GM19395 (cell line): ENCODE measurements at regions not wholly inside any gene's neighbourhood (a gene's known extent, or its start where the extent isn't known, plus 50 kb on each side); places are given as distances from the start of the nearest gene placed in this dataset.
"Not testable (repeated sequence)": the region's sequence is repeated elsewhere in the genome, so short reads cannot be mapped to it uniquely, and the experiment has no call there.

Experiments used
- ATAC-seq: cut with Tn5 transposase; IDR thresholded peaks from one replicate; pipeline ENCODE4 v1.9.1; 2021; ENCODE audit warnings: mild to moderate bottlenecking, moderate library complexity; ENCODE audit not compliant: unreplicated experiment

DNA sequence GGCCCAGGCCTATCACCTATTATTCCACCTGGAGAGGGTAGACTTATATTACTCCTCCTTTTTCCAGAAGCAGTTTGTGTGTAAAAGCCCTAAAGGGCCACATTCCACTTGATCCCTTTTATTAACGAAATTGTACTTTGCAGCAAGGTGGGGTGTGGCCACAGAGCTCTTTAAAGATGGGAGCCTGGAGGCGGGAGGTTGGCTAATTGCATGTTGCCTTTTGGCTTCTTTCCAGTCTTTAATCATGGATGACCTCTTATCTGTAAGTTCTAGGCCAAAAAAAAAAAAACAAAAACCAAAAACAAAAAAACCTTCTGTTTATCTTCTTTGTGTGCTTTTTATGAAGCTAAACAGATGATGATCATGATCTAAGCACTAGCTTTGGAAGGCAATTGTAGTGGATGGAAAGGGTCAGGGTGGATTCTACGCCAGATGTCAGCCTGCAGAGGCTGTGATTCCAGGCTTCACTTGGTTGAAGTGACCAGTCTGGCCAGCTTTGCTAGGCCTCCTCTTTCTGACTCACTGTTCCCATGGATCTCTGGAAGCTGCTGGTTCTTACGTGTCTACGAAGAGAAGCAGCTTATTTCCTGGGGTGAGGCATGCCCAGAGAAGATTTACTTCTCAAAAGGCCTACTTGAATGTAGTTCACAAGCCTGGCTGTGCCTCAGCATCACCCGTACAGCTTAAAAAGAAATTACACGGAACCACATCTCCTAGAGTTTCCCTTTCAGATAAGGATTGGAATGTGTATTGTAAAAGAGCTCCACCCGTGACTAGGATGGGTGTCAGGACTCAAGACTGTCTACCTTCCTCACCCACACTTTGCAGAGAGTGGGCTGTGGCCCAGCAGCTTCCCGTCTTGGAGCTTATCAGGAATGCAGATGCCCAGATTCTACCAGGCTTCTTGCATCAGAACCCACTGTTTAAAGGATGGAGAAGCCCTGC lies 330.9 kb upstream of the C2CD4B start:
- no peak for ATAC-seq

DNA sequence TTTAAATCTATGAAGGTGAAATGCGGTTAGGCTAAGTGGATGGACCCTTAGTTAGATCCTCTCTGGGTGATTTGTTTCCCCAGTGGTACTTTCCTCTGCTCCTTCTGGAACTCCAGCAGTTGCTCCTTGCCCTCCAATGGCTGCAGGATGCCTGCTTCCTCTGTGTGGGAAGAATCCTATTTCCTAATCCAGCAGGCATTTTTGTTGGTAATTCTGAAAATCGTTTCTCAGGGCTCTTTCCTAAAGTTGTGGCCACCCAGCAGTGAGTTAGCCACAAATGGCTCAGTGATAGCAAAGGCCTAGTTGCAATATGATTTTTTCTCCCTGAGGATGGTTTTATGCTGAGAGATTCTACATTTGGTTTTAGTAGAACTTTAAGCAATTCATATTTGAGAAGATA lies 332.3 kb upstream of the C2CD4B start:
- no peak for ATAC-seq

DNA sequence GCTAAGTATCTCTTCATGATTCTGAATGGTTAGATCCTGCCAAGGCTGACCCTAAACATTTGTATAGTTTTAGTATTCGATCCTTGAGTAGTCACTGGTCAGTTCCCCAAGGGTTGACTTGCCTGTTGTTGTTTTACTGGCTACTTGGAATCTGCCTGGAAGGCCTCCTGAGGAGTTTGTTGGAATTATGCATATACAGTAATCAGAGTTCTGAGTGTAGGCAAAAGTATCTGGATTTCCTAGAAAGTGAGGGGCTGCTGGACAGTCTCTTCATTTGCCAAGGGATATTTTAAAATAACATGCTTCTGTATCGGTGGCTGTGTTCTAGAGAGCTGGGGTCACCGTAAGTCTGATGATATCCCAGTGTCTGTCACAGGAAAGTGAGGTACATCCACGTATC lies 333.2 kb upstream of the C2CD4B start:
- ATAC-seq = no peak

DNA sequence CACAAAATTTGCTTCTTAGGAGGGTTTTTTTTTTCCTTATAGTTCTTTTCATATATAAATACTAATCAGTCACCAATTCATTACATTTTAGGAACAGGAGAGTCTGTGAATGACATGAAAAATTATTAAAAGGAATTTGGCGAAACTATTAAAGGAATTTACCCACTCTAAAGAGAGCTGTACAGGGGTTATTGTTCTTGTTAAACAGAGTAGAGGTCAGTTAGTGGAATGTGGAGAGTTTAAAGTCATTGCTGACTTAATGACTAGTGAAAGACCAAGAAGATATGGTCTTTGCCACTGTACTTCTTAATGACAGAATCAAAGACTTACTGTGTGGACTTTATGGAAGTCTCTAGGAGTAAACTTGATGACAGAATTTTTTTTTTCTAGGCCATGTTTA lies 333.6 kb upstream of the C2CD4B start:
- ATAC-seq = no peak

DNA sequence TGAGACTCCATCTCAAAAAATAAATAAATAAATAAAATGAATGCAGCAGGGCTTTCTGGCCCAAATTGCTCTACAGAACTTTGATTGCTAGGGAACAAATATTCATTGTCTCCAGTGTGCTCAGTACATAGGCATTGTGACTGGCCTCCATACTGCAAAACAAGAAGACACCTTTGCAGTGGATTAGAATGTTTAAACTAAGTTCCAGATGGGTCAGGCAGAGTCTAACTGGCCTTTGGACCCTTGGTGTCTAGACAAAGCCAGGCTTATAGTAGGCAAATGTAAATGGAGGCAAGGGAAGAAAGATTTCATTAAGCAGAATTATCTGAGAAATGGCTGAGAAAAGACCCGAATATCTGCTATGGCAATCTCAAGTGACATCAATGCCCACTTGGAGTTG lies 335.2 kb upstream of the C2CD4B start:
- ATAC-seq = no peak

DNA sequence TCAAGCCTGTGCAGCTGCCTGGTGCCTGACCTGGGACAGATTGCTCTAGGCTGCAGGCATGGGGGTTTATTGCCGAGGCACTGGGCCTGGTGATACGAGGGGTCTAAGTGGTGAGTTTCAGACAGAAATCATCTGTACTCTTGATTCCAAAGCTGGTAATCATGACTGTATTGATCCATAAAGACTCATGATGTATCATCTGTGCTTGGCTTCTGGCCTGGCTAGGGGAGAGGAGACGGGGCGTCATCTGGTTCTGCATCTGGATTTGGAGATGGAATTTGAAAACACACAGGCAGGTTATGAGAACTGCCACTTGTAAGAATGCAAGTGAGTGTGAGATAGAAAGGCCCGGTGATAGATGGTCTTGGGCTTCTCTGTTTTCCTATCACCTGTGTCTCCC lies 337.4 kb upstream of the C2CD4B start:
- ATAC-seq = no peak

DNA sequence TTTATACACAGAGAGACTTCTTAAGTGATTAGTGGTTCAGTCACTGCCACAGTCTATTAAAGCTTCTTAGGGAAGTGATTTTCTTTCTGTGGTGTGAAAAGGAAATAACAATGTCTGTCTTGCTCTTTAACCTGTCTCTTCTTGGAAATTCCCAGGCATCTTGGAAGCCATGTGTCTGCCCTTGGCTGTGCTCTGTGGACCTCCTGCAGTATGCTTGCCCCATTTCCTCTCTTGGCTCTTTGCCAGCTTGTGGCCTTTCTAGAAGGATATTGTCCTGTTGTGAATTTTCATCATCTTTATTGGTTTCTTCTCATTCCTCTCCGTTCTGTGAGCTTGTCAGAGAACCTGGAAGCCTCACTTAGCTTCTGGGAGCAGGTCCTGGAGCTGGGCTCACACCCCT lies 338.4 kb upstream of the C2CD4B start:
- no peak for ATAC-seq

DNA sequence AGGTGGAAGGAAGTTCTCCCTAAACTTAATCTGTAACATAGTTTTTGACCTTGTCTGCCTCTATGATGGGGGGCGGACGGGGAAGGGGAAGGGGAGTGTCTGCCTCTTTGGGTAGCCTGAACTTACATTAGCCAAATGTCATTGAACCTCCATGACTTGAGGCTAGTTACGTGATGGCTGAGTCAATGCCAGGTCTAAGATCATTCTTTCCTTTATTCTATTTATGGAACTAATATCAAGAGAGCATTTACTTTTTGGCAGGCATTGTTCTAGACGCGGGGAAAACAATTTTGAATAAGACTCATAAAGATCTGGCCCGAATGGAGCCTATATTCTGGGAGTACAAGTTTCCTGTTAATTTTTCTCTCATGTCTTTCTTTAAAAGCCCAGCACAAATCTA lies 340.7 kb upstream of the C2CD4B start:
- ATAC-seq = no peak

DNA sequence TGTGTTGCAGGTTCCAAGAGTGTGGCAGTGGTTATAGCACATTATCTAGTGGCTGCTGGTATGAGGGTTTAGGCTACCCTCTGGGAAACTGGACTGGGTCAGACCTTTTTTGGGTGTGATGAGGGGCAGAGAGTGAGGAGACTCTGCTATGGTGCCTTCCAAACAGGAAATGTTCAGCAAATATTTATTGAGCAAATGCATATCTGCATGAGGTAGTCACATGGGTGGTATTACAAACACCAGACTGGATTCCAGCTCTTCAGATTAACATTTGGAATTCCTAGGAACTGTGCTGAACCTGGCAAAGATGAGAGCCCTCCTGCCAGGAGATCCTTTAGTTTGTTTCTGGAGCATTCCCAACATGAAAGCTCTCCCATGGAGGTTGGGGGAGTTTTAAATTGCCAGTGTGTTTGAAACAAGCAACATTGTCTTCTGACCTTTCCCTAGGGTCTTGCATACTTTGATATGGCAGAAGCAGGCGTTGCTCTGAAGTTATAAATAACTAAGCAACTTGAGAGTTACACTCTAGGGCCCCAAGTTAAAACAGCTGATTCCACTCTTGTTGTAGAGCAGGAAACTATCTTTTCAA lies 341.2 kb upstream of the C2CD4B start:
- no peak for ATAC-seq

DNA sequence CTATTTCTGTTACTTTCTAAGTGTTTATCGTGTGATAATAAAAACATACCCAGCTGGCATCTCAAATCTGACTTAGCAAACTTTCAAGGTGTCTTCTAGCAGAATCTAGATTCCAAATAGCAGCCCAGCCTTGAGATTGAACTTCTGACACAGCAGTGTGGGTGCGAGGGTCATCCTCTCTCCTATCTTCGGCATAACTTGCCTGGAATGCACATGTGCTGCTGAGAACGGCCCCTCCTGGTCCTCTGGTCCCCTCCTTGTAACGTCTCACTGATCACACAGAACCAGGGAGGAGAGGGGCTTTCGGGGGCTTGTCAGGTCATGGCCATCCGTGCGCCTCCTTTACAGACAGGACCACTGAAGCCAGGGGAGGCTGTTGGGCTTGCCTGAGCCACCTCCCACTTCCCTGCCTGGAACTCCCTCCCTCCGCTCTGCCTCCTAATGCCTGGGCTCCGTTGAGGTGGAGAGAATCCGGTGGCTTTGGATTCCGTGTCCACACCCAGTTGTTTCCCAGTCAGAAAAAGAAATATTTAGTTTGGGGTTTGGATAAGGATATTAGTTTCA lies 344.4 kb upstream of the C2CD4B start:
- no peak for ATAC-seq

DNA sequence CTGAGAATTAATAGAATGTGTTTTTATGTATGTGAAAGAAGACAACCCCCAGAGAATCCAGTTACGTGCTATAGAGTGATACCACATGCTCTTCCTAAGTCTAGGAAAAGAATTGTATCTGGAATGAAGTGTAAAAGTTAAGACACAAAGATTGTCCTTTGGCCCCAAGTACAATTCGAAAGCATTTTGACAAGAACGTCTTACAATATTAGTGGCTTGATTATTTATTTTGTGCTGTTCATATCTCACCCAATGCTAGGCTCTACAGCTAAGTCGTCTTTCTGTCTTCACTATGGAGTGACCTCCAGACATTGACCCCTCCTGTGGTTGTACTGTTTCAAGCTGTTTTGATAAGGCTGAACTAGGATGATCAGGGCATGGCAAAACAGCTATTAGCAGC lies 345.7 kb upstream of the C2CD4B start:
- ATAC-seq = no peak

DNA sequence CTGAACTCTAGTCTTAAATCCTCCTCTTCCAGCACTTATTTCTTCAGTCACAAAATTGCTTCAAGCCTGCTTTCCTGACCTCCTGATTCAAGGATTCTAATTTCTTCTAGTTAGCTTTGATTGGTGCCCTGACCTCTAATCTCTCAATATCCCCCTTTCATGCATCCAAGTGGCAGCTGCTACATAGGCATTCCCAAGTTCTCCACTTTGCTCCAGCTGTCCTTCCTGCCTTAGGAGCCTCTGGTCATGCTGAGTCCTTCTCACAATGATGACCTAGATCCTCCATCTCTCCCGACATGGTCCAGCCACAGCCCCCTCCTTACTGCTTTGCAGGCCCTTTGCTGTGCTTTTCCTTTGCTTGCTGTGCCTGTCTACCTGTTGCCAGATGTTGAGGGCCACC lies 347.8 kb upstream of the C2CD4B start:
- ATAC-seq = no peak

DNA sequence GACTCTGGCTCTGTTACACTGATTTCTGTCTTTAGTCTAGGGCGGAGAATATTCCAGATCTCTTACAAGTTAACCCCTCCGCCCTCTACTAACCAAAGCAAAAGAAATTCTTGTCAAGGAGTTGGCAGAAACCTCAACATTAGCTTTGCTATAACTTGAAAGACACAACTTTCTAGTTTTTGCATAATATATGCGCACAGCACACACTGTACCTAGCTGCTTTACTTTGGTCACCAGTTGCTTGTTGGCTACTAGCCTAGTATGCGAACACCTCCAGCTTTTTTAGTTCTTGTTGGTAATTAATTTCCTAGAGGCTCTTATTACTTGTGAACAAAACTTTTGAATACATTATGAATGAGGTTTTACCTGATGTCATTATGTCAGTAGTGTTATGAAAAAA lies 348.8 kb upstream of the C2CD4B start:
- ATAC-seq = no peak

DNA sequence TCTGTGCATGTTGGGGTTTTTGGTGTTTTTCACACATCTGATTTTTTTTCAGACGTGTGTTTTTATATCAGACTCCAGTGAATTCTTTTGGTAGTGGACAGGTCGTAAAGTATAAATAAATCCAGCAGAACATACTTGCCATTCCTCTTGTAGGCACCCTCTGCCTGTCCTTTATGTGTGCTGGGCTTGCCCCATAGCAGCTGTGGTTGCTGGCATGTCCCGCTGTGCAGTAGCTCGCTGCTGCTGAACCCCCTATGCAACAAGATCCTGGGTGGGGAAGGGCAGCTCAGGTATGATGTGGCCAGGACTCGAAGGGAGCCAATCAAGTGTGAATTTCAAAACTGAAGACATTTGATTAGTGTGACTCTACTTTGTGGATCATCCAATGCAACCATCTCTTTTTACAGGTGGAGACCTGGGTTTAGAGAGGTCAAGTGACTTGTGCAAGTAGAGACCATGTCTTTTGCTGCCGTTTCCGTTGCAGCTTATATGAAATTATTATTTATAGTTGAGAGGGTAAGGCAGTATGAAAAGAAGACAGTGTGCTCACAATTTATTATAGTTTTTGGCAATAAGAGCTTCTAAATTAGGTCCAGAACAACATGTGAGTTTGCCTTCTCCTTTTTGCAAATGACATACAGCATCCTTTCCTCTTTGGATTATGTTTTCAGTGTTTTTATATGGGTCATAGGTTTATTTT lies 350.8 kb upstream of the C2CD4B start:
- ATAC-seq = no peak

DNA sequence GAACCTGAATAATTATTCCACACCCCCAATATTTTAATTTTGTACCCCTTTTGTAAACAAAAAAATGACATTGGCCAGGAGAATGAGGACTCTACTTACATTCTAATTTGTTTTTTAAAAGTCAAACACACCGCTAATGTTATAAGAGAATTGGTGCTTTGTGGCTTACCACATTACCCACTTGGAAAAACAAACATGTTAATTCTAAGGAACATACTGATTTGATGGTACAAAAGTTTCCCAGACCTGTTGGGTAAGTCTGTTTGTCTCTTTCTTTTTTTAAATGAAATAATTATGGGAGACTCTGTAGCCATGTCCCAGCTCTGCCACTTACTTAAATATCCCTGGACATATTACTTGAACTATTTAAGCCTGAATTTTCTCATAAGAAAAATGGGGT lies 352.5 kb upstream of the C2CD4B start:
- ATAC-seq = no peak

DNA sequence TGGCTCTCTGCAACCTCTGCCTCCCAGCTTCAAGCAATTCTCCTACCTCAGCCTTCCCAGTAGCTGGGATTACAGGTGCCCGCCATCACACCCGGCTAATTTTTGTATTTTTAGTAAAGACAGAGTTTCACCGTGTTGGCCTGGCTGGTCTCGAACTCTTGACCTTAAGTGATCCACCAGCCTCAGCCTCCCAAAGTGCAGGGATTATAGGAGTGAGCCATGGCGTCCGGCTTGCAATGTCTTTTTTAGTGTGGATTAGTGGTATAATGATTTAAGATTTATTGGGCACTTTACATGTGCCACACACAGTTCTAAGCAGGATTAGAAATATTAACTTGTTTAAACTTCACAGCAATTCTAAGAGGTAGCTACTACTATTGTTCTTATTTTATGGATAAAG lies 353.6 kb upstream of the C2CD4B start:
- ATAC-seq = not testable (repeated sequence)

DNA sequence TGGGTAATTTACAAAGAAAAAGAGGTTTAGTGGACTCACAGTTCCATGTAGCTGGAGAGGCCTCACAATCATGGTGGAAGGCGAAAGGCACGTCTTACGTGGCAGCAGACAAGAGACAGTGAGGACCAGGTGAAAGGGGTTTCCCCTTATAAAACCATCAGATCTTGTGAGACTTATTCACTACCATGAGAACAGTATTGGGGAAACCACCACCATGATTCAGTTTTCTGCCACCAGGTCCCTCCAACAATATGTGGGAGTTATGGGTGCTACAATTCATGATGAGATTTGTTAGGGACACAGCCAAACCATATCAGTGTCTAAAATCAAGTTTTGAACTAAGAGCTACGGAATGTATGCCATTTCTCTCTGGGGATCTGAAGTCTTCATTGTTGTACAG lies 354.8 kb upstream of the C2CD4B start:
- ATAC-seq = no peak

DNA sequence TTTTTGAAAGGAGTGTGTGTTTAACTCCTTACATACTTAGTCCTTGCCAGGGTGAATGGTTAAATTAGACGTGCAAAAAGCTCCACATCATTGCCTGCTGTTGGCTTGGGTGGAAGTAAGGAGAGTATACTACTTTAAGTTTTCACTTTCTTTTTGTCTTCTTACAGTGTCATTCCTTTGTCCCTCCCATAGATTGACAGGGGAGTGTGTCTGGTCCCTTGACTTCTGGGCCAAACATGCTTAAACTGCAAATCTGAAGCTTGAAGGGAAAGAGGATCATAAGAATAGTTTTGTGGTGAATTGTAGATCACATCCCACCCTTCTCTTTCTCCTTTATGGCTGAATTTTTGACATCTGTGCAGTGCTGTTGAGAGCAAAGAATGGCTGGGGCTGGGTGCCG lies 355.8 kb upstream of the C2CD4B start:
- ATAC-seq = no peak

DNA sequence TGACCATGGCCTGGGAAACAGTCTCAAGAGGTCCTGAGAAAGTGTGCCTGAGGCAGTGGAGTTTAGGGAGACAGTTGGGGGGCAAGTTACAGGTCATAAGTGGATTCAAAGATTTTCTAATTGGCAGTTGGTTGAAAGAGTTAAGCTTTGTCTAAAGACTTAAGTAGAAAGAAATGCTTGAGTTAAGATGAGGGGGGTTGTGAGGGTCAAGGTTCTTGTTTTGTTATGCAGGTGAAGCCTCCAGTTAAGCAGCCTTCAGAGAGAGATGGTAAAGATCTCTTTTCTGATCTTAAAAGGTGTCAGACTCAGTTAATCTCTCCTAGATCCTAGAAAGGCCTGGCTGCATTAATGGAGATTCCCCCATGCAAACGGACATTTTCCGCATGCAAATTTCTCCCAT lies 356.3 kb upstream of the C2CD4B start:
- ATAC-seq = no peak

DNA sequence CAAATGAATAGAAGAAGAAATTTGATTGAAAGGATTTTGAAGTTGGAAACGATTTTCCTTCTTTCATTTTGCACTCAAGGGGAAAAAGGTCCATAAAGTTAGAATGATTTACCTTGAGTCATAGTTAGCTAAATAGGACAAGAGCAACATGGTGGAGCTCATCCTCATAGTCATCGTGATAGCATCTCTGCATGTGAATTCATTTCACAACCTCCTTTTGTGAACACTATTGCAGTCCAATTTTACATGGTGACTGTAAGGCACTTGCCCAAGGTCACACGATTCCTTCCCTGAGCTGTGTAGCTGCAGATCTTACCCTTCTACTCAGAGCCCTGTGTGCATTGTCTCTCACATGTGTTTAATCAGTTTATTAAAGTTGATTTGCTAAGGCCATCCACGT lies 359.8 kb upstream of the C2CD4B start:
- no peak for ATAC-seq

DNA sequence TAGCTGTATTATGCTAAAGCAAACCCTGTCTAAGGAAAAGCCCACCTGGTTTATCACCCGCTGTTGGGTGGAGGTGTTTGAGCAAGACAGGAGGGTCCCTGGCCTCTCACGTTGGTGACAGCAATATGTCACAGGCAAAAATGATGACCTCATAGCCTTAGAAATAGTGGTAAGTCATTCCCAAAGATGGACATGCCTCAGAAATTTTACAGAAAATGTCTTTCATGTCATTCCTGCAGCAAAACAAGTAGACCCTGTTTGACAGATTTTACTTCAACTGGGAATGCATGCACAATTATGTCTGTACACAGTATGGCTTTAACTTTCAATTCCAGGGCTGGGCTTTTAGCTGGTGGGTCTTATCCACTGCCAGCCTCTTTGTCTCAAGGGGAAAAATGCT lies 362.3 kb upstream of the C2CD4B start:
- no peak for ATAC-seq

DNA sequence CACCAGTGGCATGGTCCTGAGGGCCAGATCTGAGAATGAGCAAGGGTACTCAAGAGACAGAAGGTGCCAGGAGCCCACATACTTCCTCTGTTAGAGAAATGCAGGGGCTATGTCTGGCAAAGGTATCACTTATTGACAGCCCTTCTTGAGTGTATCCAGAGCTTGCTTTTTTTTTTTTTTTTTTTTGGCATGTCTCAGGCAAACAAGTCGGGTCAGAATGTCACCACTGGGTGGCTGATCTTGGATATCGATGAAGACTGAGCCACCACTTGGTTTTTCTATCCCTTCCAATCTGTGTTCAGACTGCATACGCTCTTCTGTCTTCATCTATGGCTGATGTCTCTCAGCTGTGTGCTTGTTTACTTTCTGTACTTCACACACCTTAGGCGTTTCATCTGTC lies 363.4 kb upstream of the C2CD4B start:
- ATAC-seq = no peak
